Stimulated activated CD4-positive, alpha-beta T cell treated with anti-CD3 and anti-CD28 coated beads, TNF-alpha, amount 100 ng/mL, for 48 hours (primary cell): ENCODE measurements at regions not wholly inside any gene's neighbourhood (a gene's known extent, or its start where the extent isn't known, plus 50 kb on each side); places are given as distances from the start of the nearest gene placed in this dataset.

Experiments
- DNase-seq, 3 donors: peaks; one replicate each; pipeline ENCODE4 v3.0.0-alpha.2; 2020; ENCODE audit warnings: low read depth in 3 of 3

GRCh38 chr4:22115262-22115661 is 166.7 kb upstream of the KCNIP4 start:
- no peak for DNase-seq

- DNase-seq, result no peak
Observed at GRCh38 chr4:22103768-22104167, 155.2 kb upstream of the KCNIP4 start.

GRCh38 chr4:22099896-22100295 is 151.3 kb upstream of the KCNIP4 start:
- DNase-seq, result no peak

GRCh38 chr4:22097596-22097995 is 149.0 kb upstream of the KCNIP4 start:
- no peak for DNase-seq

- no peak for DNase-seq
Observed at GRCh38 chr4:22094217-22094616, 145.6 kb upstream of the KCNIP4 start.

- DNase-seq, result no peak
Observed at GRCh38 chr4:22093126-22093525, 144.6 kb upstream of the KCNIP4 start.

- no peak for DNase-seq
Observed at GRCh38 chr4:22091906-22092305, 143.3 kb upstream of the KCNIP4 start.

- DNase-seq, result no peak
Observed at GRCh38 chr4:22091352-22091717, 142.8 kb upstream of the KCNIP4 start.

GRCh38 chr4:22090661-22091351 is 142.2 kb upstream of the KCNIP4 start:
- DNase-seq, result no peak

- no peak for DNase-seq
Observed at GRCh38 chr4:22077571-22077970, 129.0 kb upstream of the KCNIP4 start.

- no peak for DNase-seq
Observed at GRCh38 chr4:22072726-22073125, 124.2 kb upstream of the KCNIP4 start.

- no peak for DNase-seq
Observed at GRCh38 chr4:22072240-22072639, 123.7 kb upstream of the KCNIP4 start.

- DNase-seq, result no peak
Observed at GRCh38 chr4:22071749-22072148, 123.2 kb upstream of the KCNIP4 start.

- DNase-seq, result no peak
Observed at GRCh38 chr4:22070256-22070655, 121.7 kb upstream of the KCNIP4 start.

- DNase-seq, result no peak
Observed at GRCh38 chr4:22063613-22064012, 115.0 kb upstream of the KCNIP4 start.

GRCh38 chr4:22062676-22063075 is 114.1 kb upstream of the KCNIP4 start:
- no peak for DNase-seq

- DNase-seq, result no peak
Observed at GRCh38 chr4:22055954-22056353, 107.4 kb upstream of the KCNIP4 start.

GRCh38 chr4:22052076-22052475 is 103.5 kb upstream of the KCNIP4 start:
- no peak for DNase-seq

- no peak for DNase-seq
Observed at GRCh38 chr4:22048323-22048722, 99.8 kb upstream of the KCNIP4 start.

- DNase-seq, result no peak
Observed at GRCh38 chr4:22047793-22048192, 99.2 kb upstream of the KCNIP4 start.

GRCh38 chr4:22045051-22045630 is 96.6 kb upstream of the KCNIP4 start:
- DNase-seq, result no peak

GRCh38 chr4:22031423-22031822 is 82.9 kb upstream of the KCNIP4 start:
- DNase-seq, result no peak

- DNase-seq, result no peak
Observed at GRCh38 chr4:22030881-22031280, 82.3 kb upstream of the KCNIP4 start.

GRCh38 chr4:22030307-22030706 is 81.7 kb upstream of the KCNIP4 start:
- DNase-seq, result no peak
